ENCODE measurements at regions not wholly inside any gene's neighbourhood (a gene's known extent, or its start where the extent isn't known, plus 50 kb on each side); places are given as distances from the start of the nearest gene placed in this dataset.

- DNase-seq: no peak
Observed at GRCh38 chr2:129117434-129117833, 798.8 kb upstream of the HS6ST1 start.

- DNase-seq: no peak
Observed at GRCh38 chr2:129118296-129118695, 799.6 kb upstream of the HS6ST1 start.

- no peak for DNase-seq
Observed at GRCh38 chr2:129129087-129129486, 810.4 kb upstream of the HS6ST1 start.

GRCh38 chr2:129133692-129134641 is 815.3 kb upstream of the HS6ST1 start:
- DNase-seq: no peak

- DNase-seq: no peak
Observed at GRCh38 chr2:129135017-129135416, 816.3 kb upstream of the HS6ST1 start.

- no peak for DNase-seq
Observed at GRCh38 chr2:129139380-129139779, 820.7 kb upstream of the HS6ST1 start.

- no peak for DNase-seq
Observed at GRCh38 chr2:129142465-129142864, 823.8 kb upstream of the HS6ST1 start.

- no peak for DNase-seq
Observed at GRCh38 chr2:129144082-129144791, 825.6 kb upstream of the HS6ST1 start.

- DNase-seq: no peak
Observed at GRCh38 chr2:129152514-129152913, 827.0 kb upstream of the RAB6C start.

GRCh38 chr2:129160879-129161278 is 818.6 kb upstream of the RAB6C start:
- DNase-seq: no peak

GRCh38 chr2:129164220-129164949 is 815.1 kb upstream of the RAB6C start:
- no peak for DNase-seq

- no peak for DNase-seq
Observed at GRCh38 chr2:129165006-129165405, 814.5 kb upstream of the RAB6C start.

- no peak for DNase-seq
Observed at GRCh38 chr2:129167456-129167855, 812.0 kb upstream of the RAB6C start.

GRCh38 chr2:129170570-129170969 is 808.9 kb upstream of the RAB6C start:
- DNase-seq: no peak

- no peak for DNase-seq
Observed at GRCh38 chr2:129174143-129174542, 805.3 kb upstream of the RAB6C start.

- DNase-seq: no peak
Observed at GRCh38 chr2:129175051-129175450, 804.4 kb upstream of the RAB6C start.

- no peak for DNase-seq
Observed at GRCh38 chr2:129176375-129176774, 803.1 kb upstream of the RAB6C start.

- no peak for DNase-seq
Observed at GRCh38 chr2:129178356-129178755, 801.1 kb upstream of the RAB6C start.

- DNase-seq: no peak
Observed at GRCh38 chr2:129179199-129179598, 800.3 kb upstream of the RAB6C start.

GRCh38 chr2:129180124-129180716 is 799.2 kb upstream of the RAB6C start:
- DNase-seq: no peak

- no peak for DNase-seq
Observed at GRCh38 chr2:129181433-129181832, 798.0 kb upstream of the RAB6C start.

GRCh38 chr2:129181963-129182362 is 797.5 kb upstream of the RAB6C start:
- DNase-seq: no peak

GRCh38 chr2:129187343-129187742 is 792.1 kb upstream of the RAB6C start:
- no peak for DNase-seq

All from CD4-positive, alpha-beta T cell treated with Interferon gamma for 1 hour (primary cell).